Rectal smooth muscle tissue (tissue), 1 donor: ENCODE measurements at regions not wholly inside any gene's neighbourhood (a gene's known extent, or its start where the extent isn't known, plus 50 kb on each side); places are given as distances from the start of the nearest gene placed in this dataset.
"Not testable (repeated sequence)": the region's sequence is repeated elsewhere in the genome, so short reads cannot be mapped to it uniquely, and the experiment has no call there.

ENCODE experiments used
- H3K27ac ChIP-seq: one replicate; pipeline ENCODE4 v1.7.0; 2013; ENCODE audit warnings: low read depth, low read length, inconsistent platforms
- H3K27me3 ChIP-seq: one replicate; pipeline ENCODE4 v1.7.0; 2013; ENCODE audit warnings: low read length; ENCODE audit not compliant: control insufficient read depth, insufficient read depth
- H3K36me3 ChIP-seq: one replicate; pipeline ENCODE4 v1.7.0; 2013; ENCODE audit warnings: low read length; ENCODE audit not compliant: control insufficient read depth, insufficient read depth
- H3K4me1 ChIP-seq: one replicate; pipeline ENCODE4 v1.7.0; 2013; ENCODE audit warnings: low read length; ENCODE audit not compliant: control insufficient read depth, insufficient read depth
- H3K4me3 ChIP-seq: one replicate; pipeline ENCODE4 v1.7.0; 2013; ENCODE audit warnings: low read length
- H3K9ac ChIP-seq: one replicate; pipeline ENCODE4 v1.7.0; 2013; ENCODE audit warnings: low read length

DNA sequence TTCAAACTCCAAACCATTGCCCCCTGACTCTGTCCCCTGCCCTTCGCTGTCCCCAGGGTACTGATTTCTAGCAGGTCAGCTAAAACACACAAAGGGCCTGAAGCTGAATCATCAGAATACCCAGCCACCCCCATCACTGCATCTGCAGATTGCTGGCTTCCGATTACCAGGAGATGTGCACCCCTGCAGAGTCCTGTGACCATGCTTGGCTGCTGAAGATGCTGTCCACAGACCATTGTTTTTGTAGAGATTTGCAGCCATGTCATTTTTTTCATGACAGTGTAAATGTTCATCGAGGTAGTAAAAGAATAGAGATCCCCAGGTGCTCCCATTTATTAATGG, 463.3 kb downstream of the STK39 start:
- Histone ChIP-seq H3K27me3 (no peaks in the 10 kb centered on the region), H3K27ac (no peak overlapping the region), H3K9ac (no peak overlapping the region), H3K4me1 (no peaks in the 10 kb centered on the region), H3K36me3 (no peaks in the 10 kb centered on the region), H3K4me3 (no peak overlapping the region)

DNA sequence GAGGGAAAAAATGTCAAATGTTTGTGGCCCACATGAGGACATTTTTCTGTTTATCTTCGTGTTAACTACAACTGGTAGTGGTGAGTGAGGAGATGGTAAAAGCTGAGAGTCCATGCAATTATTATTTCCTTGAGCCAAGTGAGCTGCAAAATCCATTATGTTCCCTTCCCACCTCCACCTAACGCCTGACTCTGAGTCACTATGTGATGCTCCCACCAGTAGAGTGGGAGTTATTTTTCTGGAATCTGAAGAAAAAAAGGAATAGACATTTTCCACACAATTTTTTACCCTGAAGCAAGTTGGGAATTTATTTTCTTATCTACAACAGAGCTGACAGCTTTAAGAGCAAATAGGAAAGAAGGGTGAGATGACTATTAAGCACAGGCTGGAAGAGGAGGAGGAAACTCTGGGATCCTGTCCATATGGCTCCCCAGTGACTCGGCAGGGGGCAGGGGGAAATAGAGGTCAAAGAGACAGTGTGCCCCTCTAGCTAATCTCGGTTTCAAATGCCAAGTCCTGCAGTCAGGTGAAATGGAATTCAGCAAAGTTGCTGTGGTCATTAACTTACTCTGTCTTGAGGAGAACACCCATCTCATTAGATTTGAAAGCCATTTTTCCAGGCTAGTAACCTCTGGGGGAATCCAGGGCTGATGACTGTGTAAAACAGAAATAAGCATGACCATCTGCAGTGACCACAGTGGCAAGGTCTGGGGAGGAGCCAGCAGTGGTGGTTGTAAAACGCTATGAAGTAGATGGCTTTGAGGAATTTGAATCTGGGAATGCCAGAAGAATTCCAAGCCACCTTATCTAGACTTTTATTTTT, 463.9 kb downstream of the STK39 start:
- no peaks in the 10 kb centered on the region for H3K27me3 ChIP-seq
- no peaks in the 10 kb centered on the region for H3K36me3 ChIP-seq
- no peak overlapping the region for H3K9ac ChIP-seq
- no peak overlapping the region for H3K27ac ChIP-seq
- H3K4me3 ChIP-seq: no peak overlapping the region
- H3K4me1 ChIP-seq: no peaks in the 10 kb centered on the region

DNA sequence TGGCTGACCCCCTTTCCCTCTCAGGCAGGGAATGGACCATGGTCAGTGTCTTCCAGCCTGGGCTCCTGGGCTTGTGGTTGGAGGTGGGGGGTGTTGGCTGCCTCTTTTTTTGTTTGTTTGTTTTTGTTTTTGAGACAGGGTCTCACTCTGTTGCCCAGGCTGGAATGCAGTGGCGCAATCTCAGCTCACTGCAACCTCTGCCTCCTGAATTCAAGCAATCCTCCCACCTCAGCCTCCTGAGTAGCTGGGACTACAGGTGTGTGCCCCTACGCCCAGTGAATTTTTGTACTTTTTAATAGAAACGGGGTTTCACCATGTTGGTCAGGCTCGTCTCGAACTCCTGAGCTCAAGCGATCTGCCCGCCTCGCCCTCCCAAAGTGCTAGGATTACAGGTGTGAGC, 465.8 kb downstream of the STK39 start:
- not testable (repeated sequence) for H3K4me3 ChIP-seq, H3K27ac ChIP-seq, H3K36me3 ChIP-seq, H3K4me1 ChIP-seq, H3K9ac ChIP-seq, H3K27me3 ChIP-seq

DNA sequence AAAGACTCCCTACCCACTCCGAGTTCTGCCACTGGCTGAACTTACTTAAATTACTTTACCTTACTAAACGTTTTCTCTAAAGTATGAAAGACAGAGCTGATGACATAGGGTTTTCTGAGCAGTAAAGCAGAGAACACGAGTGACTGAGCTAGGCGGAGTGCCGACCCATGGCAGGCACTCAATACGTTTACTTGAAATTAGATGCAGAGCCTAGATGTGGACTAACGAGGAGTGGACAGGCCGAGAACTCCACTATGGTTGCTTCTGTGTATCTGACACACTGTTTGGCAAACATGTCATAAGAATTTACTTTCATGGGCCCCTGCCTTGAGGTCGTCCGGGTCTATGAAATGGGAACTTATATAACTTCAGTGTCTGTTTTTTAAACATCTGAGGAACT, 471.0 kb downstream of the STK39 start:
- no peaks in the 10 kb centered on the region for H3K27me3 ChIP-seq
- no peaks in the 10 kb centered on the region for H3K4me1 ChIP-seq
- H3K36me3 ChIP-seq: no peaks in the 10 kb centered on the region
- no peak overlapping the region for H3K27ac ChIP-seq
- no peak overlapping the region for H3K4me3 ChIP-seq
- no peak overlapping the region for H3K9ac ChIP-seq

DNA sequence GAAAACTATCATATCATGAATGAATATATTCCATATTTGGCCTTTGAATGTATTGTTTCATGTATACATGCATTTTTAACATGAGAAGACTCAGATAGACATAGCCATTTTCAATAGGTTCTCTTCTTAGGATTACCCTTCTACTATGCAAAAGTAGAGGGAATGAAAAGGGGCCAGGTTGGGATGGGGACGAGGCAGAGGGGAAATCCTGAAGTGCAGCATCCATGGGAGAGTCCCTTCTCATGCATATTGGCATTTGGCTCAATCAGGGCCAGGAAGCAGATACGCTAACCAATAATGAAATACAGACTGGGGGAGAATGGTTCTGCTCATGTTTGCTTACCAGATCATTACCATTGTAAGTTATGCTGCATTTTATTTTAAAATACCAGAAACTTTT, 475.8 kb downstream of the STK39 start:
- no peak overlapping the region for H3K9ac ChIP-seq
- no peaks in the 10 kb centered on the region for H3K4me1 ChIP-seq

DNA sequence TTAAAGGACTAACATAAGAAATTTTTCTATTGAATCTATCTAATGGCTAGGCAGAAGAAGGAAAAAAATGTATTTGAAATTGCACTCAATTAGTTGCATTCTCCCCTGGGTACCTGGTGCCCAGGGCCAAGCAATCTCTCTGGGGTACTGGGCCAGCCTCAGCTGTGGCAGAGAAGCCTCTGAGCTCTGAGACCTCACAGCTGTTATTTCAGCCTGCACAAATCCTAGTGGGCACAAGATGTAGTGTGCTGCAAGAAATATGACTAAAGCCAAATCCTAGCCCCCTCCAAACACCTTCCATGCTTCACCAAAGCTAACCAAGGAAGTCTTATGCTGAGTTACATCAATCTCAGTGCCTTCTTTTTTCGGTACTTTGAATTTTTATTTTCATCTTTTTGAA, 478.4 kb downstream of the STK39 start:
- H3K4me1 ChIP-seq: no peaks in the 10 kb centered on the region
- no peaks in the 10 kb centered on the region for H3K27me3 ChIP-seq
- no peak overlapping the region for H3K9ac ChIP-seq
- no peak overlapping the region for H3K4me3 ChIP-seq
- no peaks in the 10 kb centered on the region for H3K36me3 ChIP-seq
- H3K27ac ChIP-seq: no peak overlapping the region

More for the DNA sequence above, 475.8 kb downstream of the STK39 start:
- H3K4me3 ChIP-seq: no peak overlapping the region
- H3K27ac ChIP-seq: no peak overlapping the region
- H3K36me3 ChIP-seq: no peaks in the 10 kb centered on the region
- H3K27me3 ChIP-seq: no peaks in the 10 kb centered on the region

DNA sequence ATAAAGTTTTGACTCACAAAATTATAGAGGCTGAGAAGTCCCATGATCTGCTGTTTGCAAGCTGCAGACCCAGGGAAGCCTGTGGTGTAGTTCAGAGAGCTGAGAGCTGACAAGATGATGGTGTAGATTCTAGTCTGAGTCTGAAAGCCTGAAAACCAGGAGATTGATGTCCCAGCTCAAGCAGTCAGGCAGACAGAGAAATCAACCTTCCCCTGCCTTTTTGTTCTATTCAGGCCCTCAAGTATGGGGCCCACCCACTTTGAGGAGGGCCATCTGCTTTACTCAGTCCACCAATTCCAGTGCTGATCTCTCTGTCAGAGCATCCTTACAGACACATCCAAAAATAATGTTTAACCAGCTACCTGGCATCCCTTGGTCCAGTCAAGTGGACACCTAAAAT, 479.6 kb downstream of the STK39 start:
- no peak overlapping the region for H3K4me3 ChIP-seq

DNA sequence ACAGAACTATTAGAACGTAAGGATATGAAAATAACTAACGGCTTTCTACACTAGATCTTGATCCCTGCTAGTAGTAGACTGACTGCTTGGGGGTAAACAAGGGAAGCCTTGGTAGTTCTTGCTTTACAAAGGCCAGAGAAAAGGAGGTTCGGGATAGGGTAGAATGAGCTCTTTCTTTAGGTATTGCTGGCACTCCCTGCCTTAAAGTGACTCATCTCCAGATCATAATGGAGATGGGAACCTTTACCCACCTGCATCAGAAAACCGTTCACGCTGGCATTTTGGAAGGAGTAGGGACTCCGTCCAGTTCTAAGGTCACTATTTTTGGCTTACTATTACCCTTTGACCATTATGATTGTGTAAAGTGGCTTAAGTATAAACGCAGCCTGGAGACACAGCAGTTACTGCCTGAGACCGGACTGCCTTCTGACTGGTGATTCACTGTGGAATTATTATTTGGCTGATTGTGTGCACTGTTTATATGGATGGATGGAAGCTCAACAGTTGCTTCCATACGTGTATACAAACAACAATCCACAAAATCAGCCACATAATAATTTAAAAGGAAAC, 482.5 kb downstream of the STK39 start:
- Histone ChIP-seq H3K9ac (no peak overlapping the region), H3K36me3 (no peaks in the 10 kb centered on the region), H3K4me3 (no peak overlapping the region), H3K4me1 (no peaks in the 10 kb centered on the region), H3K27ac (no peak overlapping the region), H3K27me3 (no peaks in the 10 kb centered on the region)

More for the DNA sequence above, 479.6 kb downstream of the STK39 start:
- Histone ChIP-seq H3K36me3 (no peaks in the 10 kb centered on the region), H3K4me1 (no peaks in the 10 kb centered on the region), H3K9ac (no peak overlapping the region), H3K27ac (no peak overlapping the region), H3K27me3 (no peaks in the 10 kb centered on the region)

DNA sequence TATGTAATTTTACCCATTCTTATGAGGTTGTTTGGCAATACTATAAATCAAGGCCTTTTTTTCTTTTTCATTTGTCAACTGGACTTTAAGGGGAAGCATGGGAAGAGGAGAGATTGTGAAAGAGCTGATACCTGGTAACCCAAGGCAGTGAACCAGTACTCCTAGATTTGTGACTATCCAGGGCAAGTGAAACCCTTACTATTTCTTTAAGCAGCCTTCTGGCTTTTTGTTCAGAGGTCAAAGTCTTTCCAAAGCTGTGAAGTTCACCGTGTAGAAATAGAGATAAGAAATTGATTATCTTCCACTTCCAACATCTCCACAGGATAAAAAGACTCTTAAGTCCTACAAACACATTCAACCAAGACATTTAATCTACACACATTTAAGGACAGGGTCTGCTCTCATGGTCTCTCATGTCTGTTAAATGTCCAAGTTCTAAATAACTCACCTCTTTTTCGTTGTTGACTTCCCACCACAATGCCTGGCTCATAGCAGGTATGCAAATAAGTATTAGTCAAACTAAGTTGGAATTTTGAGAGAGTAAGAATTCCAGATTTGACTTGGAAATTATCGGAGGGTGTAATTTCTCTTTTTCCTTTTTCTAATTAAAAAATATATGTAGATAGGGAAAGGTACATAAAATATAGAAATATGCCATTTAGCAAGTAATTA, 485.8 kb downstream of the STK39 start:
- no peaks in the 10 kb centered on the region for H3K36me3 ChIP-seq
- H3K9ac ChIP-seq: no peak overlapping the region
- no peak overlapping the region for H3K27ac ChIP-seq
- no peak overlapping the region for H3K4me3 ChIP-seq
- no peaks in the 10 kb centered on the region for H3K4me1 ChIP-seq
- H3K27me3 ChIP-seq: no peaks in the 10 kb centered on the region

DNA sequence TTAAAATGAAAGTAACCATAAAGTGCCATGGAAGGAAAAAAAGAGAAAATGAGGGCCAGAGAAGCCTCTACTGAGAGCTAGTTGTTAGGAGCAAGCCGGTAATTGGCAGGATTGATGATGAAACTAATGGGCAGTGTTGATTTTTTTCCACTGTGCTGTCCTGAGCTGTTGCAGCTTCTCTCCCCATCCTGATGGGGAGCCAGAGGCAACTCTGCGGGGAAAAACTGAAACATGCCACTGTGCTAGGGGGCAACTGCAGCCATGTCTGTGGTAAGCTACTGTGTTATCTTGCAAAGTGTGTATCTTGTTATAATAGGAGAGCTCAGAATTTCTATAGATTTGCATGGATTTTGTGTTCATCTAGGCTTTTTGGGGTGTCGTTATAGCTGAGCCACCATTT, 487.9 kb downstream of the STK39 start:
- Histone ChIP-seq H3K4me3 (no peak overlapping the region), H3K27ac (no peak overlapping the region), H3K27me3 (no peaks in the 10 kb centered on the region), H3K9ac (no peak overlapping the region), H3K4me1 (no peaks in the 10 kb centered on the region), H3K36me3 (no peaks in the 10 kb centered on the region)

DNA sequence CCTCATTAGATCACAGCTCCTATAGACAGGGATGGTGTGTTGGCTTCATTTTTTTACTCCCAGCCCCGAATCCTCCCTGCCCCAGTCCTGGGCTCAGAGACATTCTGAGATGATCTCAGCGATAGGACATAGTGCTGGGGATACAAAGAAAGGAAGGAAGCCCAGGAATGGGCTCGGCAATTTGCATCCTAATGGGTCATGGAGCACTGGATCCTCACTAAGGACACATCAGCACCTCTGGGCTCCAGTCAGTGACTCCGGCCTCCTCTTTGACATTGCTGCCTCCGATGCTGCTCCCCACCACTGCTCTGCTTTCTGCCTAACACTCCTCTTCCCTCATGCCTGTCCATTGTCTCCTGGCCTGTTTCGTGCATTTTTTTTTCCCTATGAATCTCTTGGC, 489.1 kb downstream of the STK39 start:
- no peak overlapping the region for H3K27ac ChIP-seq
- H3K36me3 ChIP-seq: no peaks in the 10 kb centered on the region
- H3K9ac ChIP-seq: no peak overlapping the region
- no peaks in the 10 kb centered on the region for H3K27me3 ChIP-seq
- H3K4me3 ChIP-seq: no peak overlapping the region
- H3K4me1 ChIP-seq: no peaks in the 10 kb centered on the region

DNA sequence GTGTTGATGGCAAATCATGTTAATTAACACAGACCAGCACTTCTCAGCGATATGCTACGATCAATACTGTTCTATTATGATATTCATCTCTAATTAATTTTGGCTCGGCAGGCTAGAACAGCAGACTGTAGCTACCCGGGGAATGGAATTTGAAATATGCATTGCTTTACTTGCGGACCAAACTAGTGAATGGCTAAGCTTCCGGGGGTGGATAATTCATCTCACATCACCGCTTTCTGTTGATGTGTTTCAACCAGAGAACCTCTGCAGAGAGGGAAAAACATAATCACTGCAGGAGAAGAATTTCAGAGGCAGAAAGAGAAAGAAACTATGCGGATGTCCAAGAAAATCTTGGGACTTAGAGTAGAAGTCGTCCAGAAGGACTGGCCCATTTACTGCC, 490.9 kb downstream of the STK39 start:
- Histone ChIP-seq H3K4me3 (no peak overlapping the region), H3K27ac (no peak overlapping the region), H3K36me3 (no peaks in the 10 kb centered on the region), H3K27me3 (no peaks in the 10 kb centered on the region), H3K9ac (no peak overlapping the region), H3K4me1 (no peaks in the 10 kb centered on the region)

DNA sequence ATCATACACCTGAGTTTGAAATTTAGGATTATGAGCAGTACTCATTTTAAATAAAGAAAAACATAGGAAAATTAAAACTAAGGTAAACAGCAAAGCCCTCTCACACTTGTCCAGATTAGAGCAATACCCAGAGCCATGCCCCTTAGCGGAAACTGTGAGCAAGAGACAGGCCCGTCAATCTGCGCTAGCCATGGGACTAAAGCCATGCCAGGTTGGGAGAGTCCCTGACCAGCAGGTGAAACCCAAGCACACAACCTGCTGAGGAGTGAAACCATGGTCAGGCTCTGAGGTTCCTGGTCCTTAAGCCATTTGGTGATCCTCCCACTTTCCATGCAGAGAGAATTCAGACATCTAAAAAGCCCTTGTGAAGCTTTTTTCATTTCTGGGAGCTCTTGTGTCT, 494.3 kb downstream of the STK39 start:
- Histone ChIP-seq H3K36me3 (no peaks in the 10 kb centered on the region), H3K27me3 (no peaks in the 10 kb centered on the region), H3K4me3 (no peak overlapping the region), H3K27ac (no peak overlapping the region), H3K9ac (no peak overlapping the region), H3K4me1 (no peaks in the 10 kb centered on the region)
